ENCODE measurements at regions not wholly inside any gene's neighbourhood (a gene's known extent, or its start where the extent isn't known, plus 50 kb on each side); places are given as distances from the start of the nearest gene placed in this dataset.

DNA sequence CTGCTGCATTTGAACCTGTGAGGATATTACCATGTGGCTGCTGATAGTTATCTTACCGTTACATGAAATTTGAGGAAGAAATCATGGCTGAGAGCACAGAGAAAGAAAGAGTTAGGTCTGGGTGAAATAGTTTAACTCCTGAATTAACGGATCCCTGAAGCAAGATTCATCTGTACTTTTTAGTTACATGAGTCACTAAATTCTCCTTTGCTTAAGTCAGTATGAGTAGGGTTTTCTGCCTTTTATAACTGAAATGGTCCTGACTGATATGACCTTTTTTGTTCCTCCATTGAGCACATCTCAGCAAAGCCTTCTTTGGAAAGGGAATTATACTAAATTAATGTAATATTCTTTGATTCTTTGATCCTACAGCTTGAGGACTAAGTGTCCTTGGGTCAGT is 333.3 kb upstream of the ZFP64 start:
- Histone ChIP-seq H3K27me3 (no peaks in the 10 kb centered on the region), H3K4me2 (no peak overlapping the region), H4K20me1 (ENCODE audit: low read depth) (no peaks in the 10 kb centered on the region), H2AFZ (replicated peaks) (no peak overlapping the region), H3F3A (ENCODE audit: low read depth) (no peaks in the 10 kb centered on the region), H3K4me1 (no peaks in the 10 kb centered on the region), H3K36me3 (no peaks in the 10 kb centered on the region), H3K27ac (no peak overlapping the region), H3K79me2 (ENCODE audit: low read depth) (no peaks in the 10 kb centered on the region), H3K9me3 (ENCODE audit: low read depth) (no peaks in the 10 kb centered on the region), H3K9ac (no peak overlapping the region), H3K4me3 (no peak overlapping the region)
- H3K27ac Mint-ChIP-seq, result no peak overlapping the region
- H3K4me1 Mint-ChIP-seq, result no peaks in the 10 kb centered on the region
- no peak overlapping the region for H3K4me3 Mint-ChIP-seq
- TF ChIP-seq, protein P1, sequence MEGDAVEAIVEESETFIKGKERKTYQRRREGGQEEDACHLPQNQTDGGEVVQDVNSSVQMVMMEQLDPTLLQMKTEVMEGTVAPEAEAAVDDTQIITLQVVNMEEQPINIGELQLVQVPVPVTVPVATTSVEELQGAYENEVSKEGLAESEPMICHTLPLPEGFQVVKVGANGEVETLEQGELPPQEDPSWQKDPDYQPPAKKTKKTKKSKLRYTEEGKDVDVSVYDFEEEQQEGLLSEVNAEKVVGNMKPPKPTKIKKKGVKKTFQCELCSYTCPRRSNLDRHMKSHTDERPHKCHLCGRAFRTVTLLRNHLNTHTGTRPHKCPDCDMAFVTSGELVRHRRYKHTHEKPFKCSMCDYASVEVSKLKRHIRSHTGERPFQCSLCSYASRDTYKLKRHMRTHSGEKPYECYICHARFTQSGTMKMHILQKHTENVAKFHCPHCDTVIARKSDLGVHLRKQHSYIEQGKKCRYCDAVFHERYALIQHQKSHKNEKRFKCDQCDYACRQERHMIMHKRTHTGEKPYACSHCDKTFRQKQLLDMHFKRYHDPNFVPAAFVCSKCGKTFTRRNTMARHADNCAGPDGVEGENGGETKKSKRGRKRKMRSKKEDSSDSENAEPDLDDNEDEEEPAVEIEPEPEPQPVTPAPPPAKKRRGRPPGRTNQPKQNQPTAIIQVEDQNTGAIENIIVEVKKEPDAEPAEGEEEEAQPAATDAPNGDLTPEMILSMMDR (IDR thresholded peaks at IDR 0.05), result no peak
- TF ChIP-seq EZH2 (IDR thresholded peaks at IDR 0.05), result no peak
- no peak for TF ChIP-seq EZH2phosphoT487 (IDR thresholded peaks at IDR 0.05)
- peaks cover 7% of the 10 kb centered on the region for H3K9me3 Mint-ChIP-seq
- H3K27me3 Mint-ChIP-seq (ENCODE audit: insufficient read depth, low read depth), result no peaks in the 10 kb centered on the region
- no peaks in the 10 kb centered on the region for H3K36me3 Mint-ChIP-seq
- DNase-seq (ENCODE audit: low spot score), result no peak

DNA sequence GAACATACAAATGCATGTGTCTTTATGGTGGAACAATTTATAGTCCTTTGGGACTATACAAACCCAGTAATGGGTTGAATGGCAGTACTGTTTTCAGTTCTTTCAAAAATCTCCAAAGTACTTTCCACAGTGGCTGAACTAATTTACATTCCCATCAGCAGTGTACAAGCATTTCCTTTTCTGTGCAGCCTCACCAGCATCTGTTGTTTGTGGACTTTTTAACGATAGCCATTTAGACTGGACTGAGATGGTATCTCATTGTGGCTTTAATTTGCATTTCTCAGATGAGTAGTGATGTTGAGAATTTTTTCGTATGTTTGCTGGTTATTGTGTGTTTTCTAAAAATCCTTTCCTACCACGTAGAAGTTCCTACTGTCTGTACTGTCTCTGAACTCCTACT is 327.2 kb upstream of the ZFP64 start:
- Mint-ChIP-seq H3K9me3 (peaks cover 7% of the 10 kb centered on the region), H3K4me3 (no peak overlapping the region), H3K27me3 (ENCODE audit: insufficient read depth, low read depth) (no peaks in the 10 kb centered on the region), H3K36me3 (no peaks in the 10 kb centered on the region), H3K4me1 (no peaks in the 10 kb centered on the region), H3K27ac (no peak overlapping the region)
- Histone ChIP-seq H3K27ac (no peak overlapping the region), H3K4me2 (no peak overlapping the region), H3K9me3 (ENCODE audit: low read depth) (no peaks in the 10 kb centered on the region), H3K4me1 (no peaks in the 10 kb centered on the region), H3K27me3 (no peaks in the 10 kb centered on the region), H4K20me1 (ENCODE audit: low read depth) (no peaks in the 10 kb centered on the region), H3K4me3 (no peak overlapping the region), H3F3A (ENCODE audit: low read depth) (no peaks in the 10 kb centered on the region), H3K9ac (no peak overlapping the region), H3K79me2 (ENCODE audit: low read depth) (no peaks in the 10 kb centered on the region), H2AFZ (replicated peaks) (no peak overlapping the region), H3K36me3 (no peaks in the 10 kb centered on the region)
- DNase-seq (ENCODE audit: low spot score), result no peak
- TF ChIP-seq EZH2 (IDR thresholded peaks at IDR 0.05) (no peak), EZH2phosphoT487 (IDR thresholded peaks at IDR 0.05) (no peak)
- TF ChIP-seq, protein P1 (IDR thresholded peaks at IDR 0.05), result no peak

DNA sequence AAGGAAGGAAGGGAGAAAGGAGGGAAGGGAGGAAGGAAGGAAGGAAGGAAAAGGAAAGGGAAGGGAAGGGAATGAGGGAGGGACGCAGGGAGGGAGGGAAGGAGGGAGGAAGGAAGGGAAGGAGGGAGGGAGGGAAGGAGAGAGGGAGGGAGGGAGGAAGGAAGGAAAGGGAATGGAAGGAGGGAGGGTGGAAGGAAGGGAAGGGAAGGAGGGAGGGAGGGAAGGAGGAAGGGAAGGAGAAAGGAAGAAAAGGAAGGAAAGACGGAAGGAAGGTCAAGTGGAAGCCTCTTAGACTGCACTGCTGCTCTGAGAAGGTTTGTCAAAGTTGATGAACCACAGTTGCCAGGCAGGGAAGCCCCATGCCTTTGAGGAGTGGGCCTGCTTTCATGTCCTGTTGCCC is 324.3 kb upstream of the ZFP64 start:
- no peaks in the 10 kb centered on the region for H3K79me2 ChIP-seq (ENCODE audit: low read depth)
- no peaks in the 10 kb centered on the region for H3K36me3 ChIP-seq
- TF ChIP-seq EZH2 (IDR thresholded peaks at IDR 0.05) (no peak), EZH2phosphoT487 (IDR thresholded peaks at IDR 0.05) (no peak)
- TF ChIP-seq, protein P1 (IDR thresholded peaks at IDR 0.05), result no peak
- no peaks in the 10 kb centered on the region for H3K4me1 Mint-ChIP-seq
- H3K4me2 ChIP-seq, result no peak overlapping the region
- H2AFZ ChIP-seq (replicated peaks), result no peak overlapping the region
- H3K27ac Mint-ChIP-seq, result no peak overlapping the region
- no peaks in the 10 kb centered on the region for H3K36me3 Mint-ChIP-seq
- no peak overlapping the region for H3K9ac ChIP-seq
- no peak for DNase-seq (ENCODE audit: low spot score)
- no peaks in the 10 kb centered on the region for H3K27me3 Mint-ChIP-seq (ENCODE audit: insufficient read depth, low read depth)
- no peaks in the 10 kb centered on the region for H3F3A ChIP-seq (ENCODE audit: low read depth)
- H3K4me3 ChIP-seq, result no peak overlapping the region
- no peaks in the 10 kb centered on the region for H3K27me3 ChIP-seq
- no peaks in the 10 kb centered on the region for H4K20me1 ChIP-seq (ENCODE audit: low read depth)
- H3K9me3 Mint-ChIP-seq, result no peaks in the 10 kb centered on the region
- no peaks in the 10 kb centered on the region for H3K9me3 ChIP-seq (ENCODE audit: low read depth)
- no peak overlapping the region for H3K27ac ChIP-seq
- no peak overlapping the region for H3K4me3 Mint-ChIP-seq
- H3K4me1 ChIP-seq, result no peaks in the 10 kb centered on the region
